ENCODE measurements at regions not wholly inside any gene's neighbourhood (a gene's known extent, or its start where the extent isn't known, plus 50 kb on each side); places are given as distances from the start of the nearest gene placed in this dataset.

DNA sequence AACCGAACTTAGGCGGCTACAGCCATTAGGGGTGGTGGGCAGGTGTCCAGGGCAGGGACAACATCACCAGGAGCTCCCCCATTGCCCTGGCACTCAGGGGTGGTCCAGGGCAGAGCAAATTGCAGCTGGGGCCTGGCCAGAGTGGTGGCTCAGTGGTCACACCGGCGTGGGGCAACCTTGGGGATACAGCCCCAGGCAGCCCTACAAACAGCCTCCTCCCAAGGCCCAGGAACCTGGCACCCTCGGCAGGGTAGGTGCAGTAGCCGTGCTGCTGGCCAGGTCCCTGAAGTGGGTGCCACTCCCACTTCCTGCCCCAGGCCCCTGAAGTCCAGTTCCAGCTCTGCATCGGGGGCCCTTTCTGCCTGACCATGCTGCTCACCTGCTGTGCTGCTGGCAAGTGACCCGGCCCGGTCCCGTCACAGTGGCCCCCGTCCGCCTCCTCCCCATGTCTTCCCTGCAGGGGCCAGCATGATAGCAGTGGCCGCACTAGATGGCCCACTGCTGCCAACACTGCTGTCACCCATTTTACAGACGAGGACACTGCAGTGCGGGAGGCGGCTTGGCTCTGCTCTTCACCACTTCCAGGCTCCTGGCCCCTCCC, 712.8 kb downstream of the MATN1 start:
- TF ChIP-seq TARDBP (IDR thresholded peaks at IDR 0.05) (no peak), ELF4 (IDR thresholded peaks at IDR 0.05) (no peak)
- ChIA-PET POLR2A (no interaction called here), CTCF (no interaction called here)
- DNase-seq (ENCODE audit: extremely low spot score): no peak

GRCh38 chr1:30009720-30010119, 713.7 kb downstream of the MATN1 start:
- no peak for DNase-seq (ENCODE audit: extremely low spot score)
- ChIA-PET POLR2A (no interaction called here), CTCF (no interaction called here)
- TF ChIP-seq SUZ12 (IDR thresholded peaks at IDR 0.05) (no peak), LEF1 (IDR thresholded peaks at IDR 0.05; ENCODE audit: borderline replicate concordance) (no peak), HDGF (IDR thresholded peaks at IDR 0.05; ENCODE audit: borderline replicate concordance) (no peak), BHLHE40 (IDR thresholded peaks at IDR 0.05; ENCODE audit: borderline replicate concordance) (no peak), NFRKB (IDR thresholded peaks at IDR 0.05) (no peak), CTBP1 (IDR thresholded peaks at IDR 0.05; ENCODE audit: borderline replicate concordance) (no peak), PKNOX1 (IDR thresholded peaks at IDR 0.05) (no peak), TARDBP (IDR thresholded peaks at IDR 0.05) (no peak), ZNF384 (IDR thresholded peaks at IDR 0.05) (no peak), ELF4 (IDR thresholded peaks at IDR 0.05) (no peak), FOXM1 (IDR thresholded peaks at IDR 0.05; ENCODE audit: borderline replicate concordance) (no peak), L3MBTL2 (conservative IDR thresholded peaks at IDR 0.05) (no peak), SP1 (IDR thresholded peaks at IDR 0.05) (no peak), FOXK2 (IDR thresholded peaks at IDR 0.05) (no peak)

DNA sequence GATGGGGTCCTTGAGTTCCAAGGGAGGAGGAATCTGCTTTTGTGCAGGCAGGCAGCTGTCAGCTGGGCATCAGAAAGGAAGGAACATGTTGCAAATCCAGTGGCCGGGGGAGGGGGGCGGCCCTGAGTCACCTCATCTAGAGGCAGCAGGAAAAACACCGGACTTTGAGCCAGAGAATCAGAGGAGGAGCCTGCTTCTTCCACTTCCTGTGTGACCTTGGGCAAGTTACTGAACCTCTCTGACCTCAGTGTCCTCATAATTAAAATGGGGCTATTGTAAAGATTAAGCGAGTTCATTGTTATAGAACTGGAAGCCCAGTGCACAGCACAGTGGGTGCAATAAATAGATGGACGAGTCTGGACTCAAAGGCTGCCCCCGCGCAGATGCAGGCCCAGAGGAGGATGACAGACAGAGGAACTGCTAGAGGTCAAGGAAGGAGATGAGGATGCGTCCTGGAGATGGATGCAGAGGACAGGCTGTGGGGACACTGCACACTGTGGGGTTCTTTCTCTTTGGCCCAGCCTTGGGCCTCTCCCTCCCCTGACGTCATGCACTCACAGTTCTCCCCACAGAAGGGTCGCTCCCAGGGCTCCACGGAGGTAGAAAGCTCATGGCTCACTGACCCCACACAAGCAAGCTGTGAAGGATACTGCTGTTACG, 714.3 kb downstream of the MATN1 start:
- ChIA-PET CTCF (no interaction called here), POLR2A (no interaction called here)
- no peak for DNase-seq (ENCODE audit: extremely low spot score)
- TF ChIP-seq ARNT (IDR thresholded peaks at IDR 0.05): no peak
- no peak for TF ChIP-seq NFRKB (IDR thresholded peaks at IDR 0.05)
- TF ChIP-seq BHLHE40 (IDR thresholded peaks at IDR 0.05; ENCODE audit: borderline replicate concordance): no peak
- no peak for TF ChIP-seq FOXA1 (IDR thresholded peaks at IDR 0.05)
- TF ChIP-seq HDGF (IDR thresholded peaks at IDR 0.05; ENCODE audit: borderline replicate concordance): no peak
- TF ChIP-seq L3MBTL2 (conservative IDR thresholded peaks at IDR 0.05): no peak
- no peak for TF ChIP-seq FOXK2 (IDR thresholded peaks at IDR 0.05)
- TF ChIP-seq PKNOX1 (IDR thresholded peaks at IDR 0.05): no peak
- TF ChIP-seq FOXM1 (IDR thresholded peaks at IDR 0.05; ENCODE audit: borderline replicate concordance): no peak
- TF ChIP-seq CTBP1 (IDR thresholded peaks at IDR 0.05; ENCODE audit: borderline replicate concordance): no peak
- no peak for TF ChIP-seq TARDBP (IDR thresholded peaks at IDR 0.05)
- no peak for TF ChIP-seq SP1 (IDR thresholded peaks at IDR 0.05)
- no peak for TF ChIP-seq LEF1 (IDR thresholded peaks at IDR 0.05; ENCODE audit: borderline replicate concordance)
- TF ChIP-seq ELF4 (IDR thresholded peaks at IDR 0.05): no peak
- no peak for TF ChIP-seq SUZ12 (IDR thresholded peaks at IDR 0.05)
- TF ChIP-seq ZNF384 (IDR thresholded peaks at IDR 0.05): no peak

DNA sequence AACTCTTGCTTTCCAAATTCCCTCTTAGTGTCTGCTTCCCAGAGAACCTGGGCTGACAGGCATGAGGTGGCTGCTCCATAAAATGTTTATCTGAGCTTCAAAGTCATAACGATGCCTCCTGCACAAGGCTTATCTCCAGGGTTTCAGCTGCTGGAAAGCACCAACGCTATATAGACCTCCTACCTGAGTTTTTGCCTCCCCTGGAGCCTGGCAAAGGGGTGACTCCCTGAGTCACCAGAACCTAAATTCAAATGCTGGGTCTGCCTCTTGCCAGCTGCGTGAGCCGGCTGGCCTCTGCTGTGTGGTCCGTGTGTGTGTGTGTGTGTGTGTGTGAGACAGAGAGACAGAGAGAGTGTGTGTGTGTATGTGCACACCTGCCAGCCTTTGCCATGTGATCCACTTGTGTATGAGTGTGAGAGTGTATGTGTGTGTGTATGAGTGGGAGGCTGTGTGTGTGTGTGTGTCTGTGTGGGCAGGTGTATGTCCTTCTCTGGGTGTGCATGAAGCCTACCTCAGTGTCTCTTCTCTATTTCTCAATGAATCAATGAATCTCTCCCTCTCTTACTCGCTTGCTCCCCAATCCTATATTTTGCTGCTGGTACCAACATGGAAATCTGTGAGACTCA, 714.9 kb downstream of the MATN1 start:
- ChIA-PET CTCF (no interaction called here), POLR2A (no interaction called here)
- no peak for DNase-seq (ENCODE audit: extremely low spot score)
- TF ChIP-seq NFRKB (IDR thresholded peaks at IDR 0.05): no peak
- TF ChIP-seq FOXA1 (IDR thresholded peaks at IDR 0.05): no peak
- no peak for TF ChIP-seq SP1 (IDR thresholded peaks at IDR 0.05)
- no peak for TF ChIP-seq ELF4 (IDR thresholded peaks at IDR 0.05)
- no peak for TF ChIP-seq FOXK2 (IDR thresholded peaks at IDR 0.05)
- no peak for TF ChIP-seq ARNT (IDR thresholded peaks at IDR 0.05)
- no peak for TF ChIP-seq L3MBTL2 (conservative IDR thresholded peaks at IDR 0.05)

DNA sequence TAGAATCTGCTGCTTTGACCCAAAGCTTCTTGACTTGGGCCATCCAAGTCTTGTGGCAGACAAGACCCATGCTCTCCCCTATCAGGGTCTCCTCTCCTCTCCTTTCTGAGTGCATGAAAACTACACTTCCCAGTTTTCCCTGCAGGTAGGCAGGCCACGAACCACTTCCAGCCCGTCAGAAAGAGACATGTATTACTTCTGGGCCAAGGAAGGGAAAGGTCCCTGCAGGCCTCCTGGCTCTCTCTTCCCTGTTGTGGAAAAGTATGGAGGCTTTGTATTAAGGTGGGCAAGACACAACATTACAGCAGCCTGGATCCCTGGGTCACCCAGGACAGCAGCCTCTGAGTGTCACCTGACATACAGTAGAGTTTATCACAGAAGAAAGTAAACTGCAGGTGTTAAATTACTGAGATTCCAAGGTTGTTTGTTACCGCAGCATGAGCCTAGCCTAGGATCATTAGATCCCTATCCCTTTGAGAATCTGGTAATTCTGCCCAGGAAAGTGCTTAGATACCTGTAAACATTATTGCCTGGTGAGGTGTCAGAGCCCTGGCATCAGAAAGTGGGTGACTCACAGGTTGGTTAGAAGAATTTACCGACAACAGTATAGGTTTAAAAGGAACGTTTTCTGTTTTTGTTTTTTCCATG, 717.3 kb downstream of the MATN1 start:
- POLR2A ChIA-PET: no interaction called here
- CTCF ChIA-PET: no interaction called here
- TF ChIP-seq HDGF (IDR thresholded peaks at IDR 0.05; ENCODE audit: borderline replicate concordance): no peak
- no peak for TF ChIP-seq ELF4 (IDR thresholded peaks at IDR 0.05)
- TF ChIP-seq CTBP1 (IDR thresholded peaks at IDR 0.05; ENCODE audit: borderline replicate concordance): no peak
- no peak for TF ChIP-seq FOXM1 (IDR thresholded peaks at IDR 0.05; ENCODE audit: borderline replicate concordance)
- no peak for TF ChIP-seq PKNOX1 (IDR thresholded peaks at IDR 0.05)
- TF ChIP-seq BHLHE40 (IDR thresholded peaks at IDR 0.05; ENCODE audit: borderline replicate concordance): no peak
- no peak for TF ChIP-seq LEF1 (IDR thresholded peaks at IDR 0.05; ENCODE audit: borderline replicate concordance)
- TF ChIP-seq ZNF384 (IDR thresholded peaks at IDR 0.05): no peak
- no peak for TF ChIP-seq FOXA1 (IDR thresholded peaks at IDR 0.05)
- TF ChIP-seq L3MBTL2 (conservative IDR thresholded peaks at IDR 0.05): no peak
- TF ChIP-seq SP1 (IDR thresholded peaks at IDR 0.05): no peak
- no peak for TF ChIP-seq ARNT (IDR thresholded peaks at IDR 0.05)
- no peak for TF ChIP-seq FOXK2 (IDR thresholded peaks at IDR 0.05)
- no peak for TF ChIP-seq SUZ12 (IDR thresholded peaks at IDR 0.05)
- no peak for DNase-seq (ENCODE audit: extremely low spot score)

- TF ChIP-seq L3MBTL2 (conservative IDR thresholded peaks at IDR 0.05) (no peak), FOXM1 (IDR thresholded peaks at IDR 0.05; ENCODE audit: borderline replicate concordance) (no peak), SP1 (IDR thresholded peaks at IDR 0.05) (no peak), NFRKB (IDR thresholded peaks at IDR 0.05) (no peak), ELF4 (IDR thresholded peaks at IDR 0.05) (no peak), HDGF (IDR thresholded peaks at IDR 0.05; ENCODE audit: borderline replicate concordance) (no peak), SUZ12 (IDR thresholded peaks at IDR 0.05) (no peak), FOXA1 (IDR thresholded peaks at IDR 0.05) (no peak), PKNOX1 (IDR thresholded peaks at IDR 0.05) (no peak), ZNF384 (IDR thresholded peaks at IDR 0.05) (no peak), ARNT (IDR thresholded peaks at IDR 0.05) (no peak), LEF1 (IDR thresholded peaks at IDR 0.05; ENCODE audit: borderline replicate concordance) (no peak), TARDBP (IDR thresholded peaks at IDR 0.05) (no peak), FOXK2 (IDR thresholded peaks at IDR 0.05) (no peak), BHLHE40 (IDR thresholded peaks at IDR 0.05; ENCODE audit: borderline replicate concordance) (no peak), CTBP1 (IDR thresholded peaks at IDR 0.05; ENCODE audit: borderline replicate concordance) (no peak)
- POLR2A ChIA-PET: no interaction called here
- CTCF ChIA-PET: no interaction called here
- DNase-seq (ENCODE audit: extremely low spot score): no peak
Observed at GRCh38 chr1:30001732-30002039, 721.7 kb downstream of the MATN1 start.
